ENCODE measurements at regions not wholly inside any gene's neighbourhood (a gene's known extent, or its start where the extent isn't known, plus 50 kb on each side); places are given as distances from the start of the nearest gene placed in this dataset.

DNA sequence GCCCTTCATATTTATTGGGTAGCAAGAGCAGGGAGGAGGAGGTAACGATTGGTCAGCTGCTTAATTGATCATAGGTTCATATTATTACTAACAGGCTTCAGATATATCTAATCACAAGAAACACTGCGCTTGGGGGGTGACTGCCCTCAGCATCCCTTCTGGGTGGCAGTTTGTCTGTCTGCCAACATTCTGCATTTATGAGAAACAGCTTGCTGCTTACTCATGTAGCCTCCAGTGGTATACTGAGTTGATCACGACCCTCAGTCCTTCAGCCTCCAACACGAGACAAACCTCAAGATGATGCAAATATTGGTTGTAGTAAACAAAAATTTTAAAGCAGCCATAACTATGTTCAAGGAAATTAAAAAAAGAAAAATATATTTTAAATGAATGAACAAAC lies 657.8 kb upstream of the PHF14 start:
- H3K4me3 ChIP-seq (ENCODE audit: low read depth, low read length), result no peak overlapping the region
- TF ChIP-seq, protein P1, sequence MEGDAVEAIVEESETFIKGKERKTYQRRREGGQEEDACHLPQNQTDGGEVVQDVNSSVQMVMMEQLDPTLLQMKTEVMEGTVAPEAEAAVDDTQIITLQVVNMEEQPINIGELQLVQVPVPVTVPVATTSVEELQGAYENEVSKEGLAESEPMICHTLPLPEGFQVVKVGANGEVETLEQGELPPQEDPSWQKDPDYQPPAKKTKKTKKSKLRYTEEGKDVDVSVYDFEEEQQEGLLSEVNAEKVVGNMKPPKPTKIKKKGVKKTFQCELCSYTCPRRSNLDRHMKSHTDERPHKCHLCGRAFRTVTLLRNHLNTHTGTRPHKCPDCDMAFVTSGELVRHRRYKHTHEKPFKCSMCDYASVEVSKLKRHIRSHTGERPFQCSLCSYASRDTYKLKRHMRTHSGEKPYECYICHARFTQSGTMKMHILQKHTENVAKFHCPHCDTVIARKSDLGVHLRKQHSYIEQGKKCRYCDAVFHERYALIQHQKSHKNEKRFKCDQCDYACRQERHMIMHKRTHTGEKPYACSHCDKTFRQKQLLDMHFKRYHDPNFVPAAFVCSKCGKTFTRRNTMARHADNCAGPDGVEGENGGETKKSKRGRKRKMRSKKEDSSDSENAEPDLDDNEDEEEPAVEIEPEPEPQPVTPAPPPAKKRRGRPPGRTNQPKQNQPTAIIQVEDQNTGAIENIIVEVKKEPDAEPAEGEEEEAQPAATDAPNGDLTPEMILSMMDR (conservative IDR thresholded peaks at IDR 0.05; ENCODE audit: low read depth, low read length), result no peak
- DNase-seq (ENCODE audit: low read depth), result no peak

DNA sequence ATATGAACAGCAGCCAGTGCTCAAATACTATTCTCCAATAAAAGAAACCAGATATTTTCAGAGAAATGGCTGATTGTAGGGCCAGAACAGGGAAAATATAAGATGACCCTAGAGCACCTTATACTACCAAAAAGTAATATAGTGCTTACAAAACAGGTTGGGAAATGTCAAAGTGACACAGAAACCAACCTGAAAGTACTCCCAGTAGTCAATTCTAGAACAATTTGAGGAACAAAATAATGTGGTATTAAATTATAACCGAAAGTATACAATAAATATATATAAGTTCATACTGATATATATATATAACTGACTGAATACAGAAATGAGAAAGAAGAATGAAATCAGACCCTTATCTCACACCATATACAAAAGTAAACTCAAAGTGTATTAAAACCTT lies 657.2 kb upstream of the PHF14 start:
- H3K4me3 ChIP-seq (ENCODE audit: low read depth, low read length), result no peak overlapping the region
- TF ChIP-seq, protein P1 (conservative IDR thresholded peaks at IDR 0.05; ENCODE audit: low read depth, low read length), result no peak
- no peak for DNase-seq (ENCODE audit: low read depth)

DNA sequence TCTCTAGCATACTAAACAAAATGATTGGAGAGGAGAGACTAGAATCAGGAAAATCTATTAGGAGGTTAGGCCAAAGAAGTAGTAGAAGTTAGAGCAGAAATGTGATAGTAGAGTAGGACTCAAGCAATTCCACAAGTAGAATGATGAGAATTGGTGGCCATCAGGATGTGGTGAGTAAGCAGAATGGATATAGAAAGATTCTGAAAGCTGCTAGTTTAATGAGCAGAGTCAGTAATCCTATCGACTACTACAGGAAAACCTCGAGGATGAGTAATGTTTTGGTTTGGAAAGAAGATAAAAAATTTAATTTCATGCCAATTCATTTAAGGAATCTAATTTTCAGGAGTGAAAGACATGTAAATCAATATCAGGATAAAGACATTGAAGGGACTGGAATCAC lies 648.3 kb upstream of the PHF14 start:
- TF ChIP-seq, protein P1 (conservative IDR thresholded peaks at IDR 0.05; ENCODE audit: low read depth, low read length), result no peak
- H3K4me3 ChIP-seq (ENCODE audit: low read depth, low read length), result no peak overlapping the region
- no peak for DNase-seq (ENCODE audit: low read depth)

DNA sequence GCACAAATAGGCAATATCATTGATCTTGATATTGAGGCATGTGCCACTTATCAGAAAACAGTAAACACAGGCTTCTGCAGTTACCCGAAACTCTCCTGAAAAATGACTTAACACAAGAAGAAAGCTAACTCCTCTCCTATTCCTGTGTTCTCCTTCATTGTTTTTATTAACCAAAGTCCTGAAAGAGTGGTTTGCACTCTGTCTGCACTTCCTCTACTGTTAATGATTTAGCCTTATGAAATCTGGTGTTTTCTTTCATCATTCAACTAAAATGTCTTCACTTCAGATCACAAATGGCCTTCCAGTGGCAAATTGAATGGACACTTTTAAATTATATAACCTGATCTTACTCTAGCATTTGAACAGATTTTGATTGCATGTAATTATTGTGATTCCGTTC lies 630.6 kb upstream of the PHF14 start:
- DNase-seq (ENCODE audit: low read depth), result no peak
- H3K4me3 ChIP-seq (ENCODE audit: low read depth, low read length), result no peak overlapping the region
- TF ChIP-seq, protein P1 (conservative IDR thresholded peaks at IDR 0.05; ENCODE audit: low read depth, low read length), result no peak

DNA sequence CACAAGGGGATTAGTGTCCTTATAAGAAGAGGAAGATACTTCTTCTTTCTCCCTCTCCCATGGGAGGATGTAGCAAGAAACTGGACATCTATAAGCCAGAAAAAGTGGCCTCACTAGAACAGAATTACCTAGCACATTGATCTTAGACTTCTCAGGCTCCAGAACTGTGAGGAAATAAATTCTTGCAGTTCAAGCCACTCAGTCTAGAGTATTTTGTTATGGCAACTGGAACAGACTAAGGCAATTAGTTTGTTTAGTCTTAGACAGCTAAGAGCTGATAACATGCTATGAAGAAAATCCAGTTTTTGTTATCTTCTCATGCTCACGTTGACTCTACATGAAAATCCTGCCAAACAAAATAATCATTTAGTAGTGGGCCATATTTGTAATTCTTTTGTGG lies 627.6 kb upstream of the PHF14 start:
- TF ChIP-seq, protein P1 (conservative IDR thresholded peaks at IDR 0.05; ENCODE audit: low read depth, low read length), result no peak
- no peak for DNase-seq (ENCODE audit: low read depth)
- no peak overlapping the region for H3K4me3 ChIP-seq (ENCODE audit: low read depth, low read length)

DNA sequence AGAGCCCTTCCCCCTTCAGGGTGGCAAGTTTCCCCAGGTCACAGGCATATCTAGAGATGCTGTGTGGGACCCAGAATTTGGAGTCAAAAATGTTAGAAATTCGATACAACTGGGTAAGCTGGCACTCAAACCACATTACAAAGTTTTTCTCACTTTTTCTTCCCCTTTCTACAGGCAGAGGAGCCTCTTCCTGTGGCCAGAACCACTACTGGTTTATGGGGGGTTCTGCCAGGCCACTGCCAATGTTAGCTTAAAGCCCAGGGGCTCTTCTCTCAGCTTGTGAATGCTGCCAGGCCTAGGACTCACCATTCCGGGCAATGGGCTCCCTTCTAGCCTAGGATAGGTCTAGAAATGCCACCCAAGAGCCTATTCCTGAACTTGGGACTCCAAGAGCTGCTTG lies 617.9 kb upstream of the PHF14 start:
- H3K4me3 ChIP-seq (ENCODE audit: low read depth, low read length), result no peak overlapping the region
- TF ChIP-seq, protein P1 (conservative IDR thresholded peaks at IDR 0.05; ENCODE audit: low read depth, low read length), result no peak
- DNase-seq (ENCODE audit: low read depth), result no peak

DNA sequence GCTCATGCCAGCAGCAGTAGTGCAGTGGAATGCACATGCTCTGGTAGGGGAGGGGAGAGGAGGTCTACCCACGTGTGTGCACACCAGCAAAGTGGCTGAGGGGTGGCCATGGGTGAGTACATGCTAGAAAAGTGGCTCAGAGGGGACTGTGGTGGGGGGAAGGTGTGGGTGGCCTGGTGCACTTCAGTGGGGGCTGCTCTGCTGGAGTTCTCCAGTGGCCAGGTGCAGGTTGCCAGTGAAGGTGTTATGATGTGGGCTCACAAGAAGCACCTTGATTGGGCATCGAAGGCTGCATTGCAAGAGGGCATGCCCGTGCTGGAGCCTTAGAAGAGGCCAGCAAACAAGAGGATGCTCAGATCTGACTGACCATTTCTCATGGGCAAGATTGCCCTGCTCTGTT lies 613.6 kb upstream of the PHF14 start:
- no peak overlapping the region for H3K4me3 ChIP-seq (ENCODE audit: low read depth, low read length)
- TF ChIP-seq, protein P1 (conservative IDR thresholded peaks at IDR 0.05; ENCODE audit: low read depth, low read length), result no peak
- no peak for DNase-seq (ENCODE audit: low read depth)

Measured in choroid plexus epithelial cell (primary cell).